ENCODE measurements at regions not wholly inside any gene's neighbourhood (a gene's known extent, or its start where the extent isn't known, plus 50 kb on each side); places are given as distances from the start of the nearest gene placed in this dataset.

DNA sequence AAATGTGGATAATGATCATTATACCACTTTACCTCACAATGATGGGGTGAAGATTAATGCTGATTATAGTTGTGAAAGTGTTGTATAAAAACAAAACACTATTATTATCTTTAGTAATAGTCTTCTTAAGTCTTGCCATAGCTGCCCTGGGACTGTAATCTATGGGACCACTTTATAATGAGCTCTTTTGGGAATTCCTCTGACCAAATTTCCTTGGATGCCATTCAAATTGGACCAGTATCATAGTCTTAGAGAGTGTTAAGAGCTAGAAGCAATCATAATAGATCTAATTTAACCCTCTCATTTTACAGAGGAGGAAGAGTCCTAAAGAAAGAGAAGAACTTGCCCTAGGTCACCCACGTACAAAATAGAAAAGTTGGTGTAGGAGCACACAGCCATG is 457.7 kb upstream of the SLC14A2 start:
- TF ChIP-seq GATA3 (IDR thresholded peaks at IDR 0.05; ENCODE audit: low read depth, low read length) (no peak), GATA2 (IDR thresholded peaks at IDR 0.05; ENCODE audit: low read depth, low read length) (no peak)
